ENCODE measurements at regions not wholly inside any gene's neighbourhood (a gene's known extent, or its start where the extent isn't known, plus 50 kb on each side); places are given as distances from the start of the nearest gene placed in this dataset.

DNA sequence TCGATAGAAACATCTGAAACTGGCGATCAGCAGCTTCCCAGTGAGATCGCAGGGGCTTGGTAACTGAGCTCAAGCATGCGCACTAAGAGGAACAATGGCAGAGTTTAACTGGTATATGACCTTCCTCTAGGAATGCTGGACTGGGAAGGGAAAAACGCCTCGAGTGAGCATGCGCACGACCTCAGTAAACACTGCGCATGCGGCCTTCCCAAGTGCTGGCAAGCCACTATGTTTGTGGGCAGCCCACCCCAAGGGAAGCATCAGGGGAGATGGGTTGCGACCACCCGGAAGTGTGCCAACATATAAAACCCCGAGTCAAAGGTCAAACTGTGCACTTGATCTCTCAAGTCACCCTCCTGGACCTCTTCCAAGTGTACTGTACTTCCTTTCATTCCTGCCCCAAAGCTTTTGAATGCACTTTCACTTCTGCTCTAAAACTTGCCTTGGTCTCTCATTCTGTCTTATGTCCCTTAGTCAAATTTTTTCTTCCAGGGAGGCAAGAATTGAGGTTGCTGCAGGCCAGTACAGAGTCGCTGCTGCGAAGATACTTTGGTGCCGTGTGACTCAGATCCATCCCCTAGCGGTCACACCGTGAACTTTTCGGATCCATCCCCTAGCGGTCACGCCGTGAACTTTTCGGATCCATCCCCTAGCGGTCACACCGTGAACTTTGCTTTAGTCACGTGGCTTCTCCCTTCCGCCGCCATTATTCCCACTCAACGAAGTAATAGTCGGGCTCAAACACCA is 243.3 kb downstream of the FAM43A start:
- DNase-seq (ENCODE audit: low spot score), result no peak

DNA sequence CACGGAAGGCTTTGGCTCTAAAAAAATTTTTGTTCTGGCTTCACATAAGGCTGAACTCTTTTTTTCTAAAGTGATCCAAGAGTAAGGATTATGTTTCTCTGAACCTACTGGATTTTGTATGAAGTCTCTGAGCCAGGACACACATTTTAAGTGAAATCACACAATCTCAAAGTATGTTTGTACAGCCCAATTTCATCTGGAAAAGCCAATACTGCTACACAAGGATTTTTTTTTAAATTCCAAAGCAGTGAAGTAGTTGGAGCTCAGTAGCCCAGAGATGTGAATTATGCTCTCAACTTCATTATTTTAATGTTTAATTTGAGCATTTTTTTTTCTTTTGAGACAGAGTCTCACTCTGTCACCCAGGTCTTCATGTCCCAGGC is 243.9 kb downstream of the FAM43A start:
- DNase-seq (ENCODE audit: low spot score), result no peak

DNA sequence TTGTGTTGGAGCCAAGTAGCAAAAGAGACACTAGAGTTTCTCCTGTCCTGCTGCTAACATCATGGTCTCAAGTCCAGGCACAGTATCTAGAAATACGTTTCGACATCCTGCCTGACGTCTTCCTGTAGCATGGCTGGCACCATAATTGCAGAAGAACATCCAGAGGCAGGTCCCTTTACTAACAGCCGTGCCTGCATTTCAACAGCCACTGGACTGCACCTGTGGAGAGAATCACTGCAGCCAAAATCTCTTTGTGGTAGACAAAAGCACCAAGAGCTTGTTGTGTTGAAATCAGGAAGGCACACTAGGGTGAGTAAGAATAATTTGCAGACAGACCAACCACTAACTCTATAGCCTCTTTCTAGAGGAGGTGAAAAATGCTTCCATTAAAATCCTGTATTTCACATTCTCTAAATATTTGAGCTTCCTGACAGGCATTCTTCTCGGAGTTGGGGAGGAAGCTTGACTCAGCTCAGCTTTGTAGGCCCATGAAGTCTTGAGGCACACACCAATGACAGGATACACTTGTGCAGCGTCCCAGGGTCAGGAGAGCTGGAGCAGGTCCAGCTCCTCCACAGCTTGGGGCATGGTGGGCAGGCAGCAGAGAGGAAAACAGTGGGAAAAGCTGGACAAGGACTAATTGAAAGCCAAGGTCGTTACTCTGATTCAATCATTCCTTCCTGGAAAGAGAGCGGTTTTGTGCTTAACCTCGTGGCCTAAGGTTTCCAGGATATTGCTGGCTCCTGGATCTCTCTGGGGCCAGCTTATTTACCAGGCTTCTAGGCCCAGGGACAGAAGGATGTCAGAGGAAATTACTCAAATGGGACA is 244.9 kb downstream of the FAM43A start:
- no peak for DNase-seq (ENCODE audit: low spot score)

DNA sequence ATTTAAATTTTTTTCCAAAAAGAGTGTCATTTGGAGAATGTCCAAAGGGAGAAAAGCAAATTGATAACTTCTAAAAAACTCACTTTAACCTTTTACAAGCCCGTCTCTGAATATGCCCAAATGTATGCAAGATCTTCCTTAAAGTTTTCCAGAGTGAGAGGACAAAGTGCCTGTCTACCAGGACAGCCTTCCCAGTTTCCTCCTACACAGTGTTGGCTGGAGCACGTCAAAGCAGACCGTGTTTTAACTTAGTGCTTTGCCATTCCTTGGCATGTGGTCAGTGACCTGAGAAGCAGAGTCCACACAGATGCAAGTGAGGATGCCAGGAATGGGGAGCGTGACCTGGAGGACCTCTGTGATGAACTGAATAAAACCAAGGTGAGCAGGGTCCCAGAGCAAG is 245.7 kb downstream of the FAM43A start:
- DNase-seq (ENCODE audit: low spot score), result no peak

DNA sequence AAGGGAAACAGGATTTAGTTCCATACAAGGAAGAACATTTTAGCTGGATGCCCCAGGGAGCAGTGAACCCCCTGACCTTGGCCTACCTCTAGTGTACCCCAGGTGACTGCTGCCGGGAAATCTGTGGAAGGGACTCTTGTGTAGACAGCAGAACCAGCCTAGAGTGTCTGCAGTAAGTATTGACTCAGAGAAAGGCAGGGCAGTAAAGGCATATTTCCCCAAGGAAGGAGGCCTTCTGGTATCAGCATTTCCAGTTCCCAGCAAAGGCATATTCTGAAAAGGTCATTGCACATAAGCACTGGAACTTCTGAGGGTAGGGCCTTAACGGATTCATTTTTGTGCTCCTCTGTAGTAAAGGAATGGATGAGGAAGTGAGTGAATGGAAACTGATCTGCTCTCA is 246.2 kb downstream of the FAM43A start:
- no peak for DNase-seq (ENCODE audit: low spot score)

DNA sequence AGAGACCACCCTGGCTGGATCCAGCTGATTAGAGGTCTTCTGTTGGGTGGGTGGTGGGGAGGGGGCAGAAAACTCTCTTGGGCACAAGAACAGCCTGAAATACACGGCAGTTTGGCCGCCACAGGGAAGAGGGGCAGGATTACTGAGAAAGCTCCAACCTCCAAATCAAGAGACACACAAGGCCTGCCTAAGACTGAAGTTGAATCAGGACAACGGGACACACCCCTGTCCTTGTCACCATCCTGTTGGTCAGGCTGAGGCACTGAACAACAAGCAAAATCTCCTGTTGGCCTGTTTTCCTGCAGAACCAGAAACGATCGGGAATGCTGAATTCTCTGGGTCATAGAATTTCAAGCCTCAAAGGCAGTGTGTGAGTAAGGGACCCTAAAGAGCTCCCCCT is 247.8 kb downstream of the FAM43A start:
- no peak for DNase-seq (ENCODE audit: low spot score)

DNA sequence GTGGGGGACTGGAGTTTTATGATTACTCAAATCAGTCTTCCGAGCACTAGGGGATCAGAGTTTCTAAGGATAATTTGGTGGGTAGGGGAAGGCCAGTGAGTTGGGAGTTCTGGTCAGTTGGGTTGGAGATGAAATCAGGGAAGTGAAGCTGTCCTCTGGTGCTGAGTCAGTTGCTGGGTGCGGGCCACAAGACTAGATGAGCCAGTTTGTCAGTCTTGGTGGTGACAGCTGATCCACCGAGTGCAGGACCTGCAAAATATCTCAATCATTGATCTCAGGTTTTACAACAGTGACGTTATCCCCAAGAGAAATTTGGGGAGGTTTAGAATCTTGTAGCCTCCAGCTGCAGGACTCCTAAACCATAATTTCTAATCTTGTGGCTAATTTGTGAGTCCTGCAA is 249.4 kb downstream of the FAM43A start:
- no peak for DNase-seq (ENCODE audit: low spot score)

DNA sequence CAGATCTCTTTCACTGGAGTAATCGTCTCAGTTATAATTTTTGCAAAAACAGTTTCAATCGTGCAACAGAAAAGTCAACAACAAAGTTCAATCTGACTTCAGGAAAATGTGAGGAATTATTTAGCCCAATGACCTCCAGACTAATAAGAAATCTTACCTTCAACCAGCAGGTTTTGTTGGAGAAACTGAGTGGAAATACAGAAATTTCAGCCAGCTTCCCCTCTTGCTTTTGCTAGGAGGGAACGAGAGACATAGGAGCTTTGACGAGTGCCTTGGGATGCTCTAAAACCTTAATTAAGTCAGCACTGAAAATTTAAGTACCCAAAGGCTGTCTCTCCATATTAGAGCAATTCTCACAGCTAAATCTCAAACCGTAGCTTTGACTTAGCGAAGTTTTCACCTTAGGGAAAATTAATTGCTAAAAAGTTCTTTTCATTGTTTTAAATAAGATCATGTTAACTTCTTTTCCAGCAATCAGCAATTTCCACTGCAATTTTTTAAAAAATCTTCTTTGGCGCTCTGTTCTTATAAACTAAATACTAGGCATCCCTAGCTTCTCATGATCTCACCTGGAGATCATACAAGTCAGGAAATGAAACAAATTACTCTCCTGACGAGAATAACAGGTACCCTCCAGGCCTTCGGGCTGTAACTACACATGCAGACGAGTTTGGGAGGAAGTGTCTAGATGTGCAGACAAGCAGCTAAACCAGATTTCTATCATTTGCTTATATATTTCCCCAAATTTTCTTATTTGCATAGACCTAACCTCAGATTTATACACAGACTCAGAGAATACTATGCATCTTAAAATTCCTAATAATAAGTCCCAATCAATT is 250.2 kb downstream of the FAM43A start:
- no peak for DNase-seq (ENCODE audit: low spot score)

DNA sequence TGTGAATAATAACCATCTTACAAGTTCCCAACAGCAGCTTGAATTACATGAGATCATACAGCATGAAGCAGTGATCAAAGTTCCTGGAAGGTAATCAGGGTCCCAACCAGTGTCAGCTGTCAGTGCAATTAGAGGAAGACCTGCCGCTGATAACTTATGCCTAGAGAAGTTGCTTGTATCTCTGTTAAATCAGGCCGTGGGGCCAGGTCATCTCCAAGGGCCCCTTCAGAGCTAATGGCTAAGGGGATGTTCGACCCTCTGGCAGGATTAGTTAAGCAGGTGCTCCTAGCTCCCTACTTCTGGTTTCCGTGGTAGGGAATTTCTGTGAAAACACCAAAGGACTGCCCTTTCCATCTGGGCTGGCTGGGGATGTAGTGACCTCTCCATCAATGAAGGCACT is 251.0 kb downstream of the FAM43A start:
- DNase-seq (ENCODE audit: low spot score), result no peak

DNA sequence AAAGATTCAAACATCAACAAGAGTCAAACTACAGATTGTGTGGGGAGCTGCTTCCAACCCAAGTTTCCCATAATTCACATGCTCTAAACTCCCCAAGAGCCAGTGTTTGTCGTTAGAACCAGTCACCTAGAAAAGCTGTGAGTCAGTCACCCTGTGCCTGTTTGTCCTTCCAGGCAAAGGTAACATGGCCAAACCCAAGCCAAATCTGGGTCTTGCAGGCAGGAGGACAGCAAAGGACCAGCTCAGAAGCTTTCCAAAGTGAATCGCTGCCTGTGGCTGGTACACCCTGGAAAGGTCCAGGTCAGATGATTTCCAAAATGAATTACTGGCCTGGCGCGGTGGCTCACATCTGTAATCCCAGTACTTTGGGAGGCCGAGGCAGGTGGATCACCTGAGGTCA is 251.5 kb downstream of the FAM43A start:
- DNase-seq (ENCODE audit: low spot score), result no peak

DNA sequence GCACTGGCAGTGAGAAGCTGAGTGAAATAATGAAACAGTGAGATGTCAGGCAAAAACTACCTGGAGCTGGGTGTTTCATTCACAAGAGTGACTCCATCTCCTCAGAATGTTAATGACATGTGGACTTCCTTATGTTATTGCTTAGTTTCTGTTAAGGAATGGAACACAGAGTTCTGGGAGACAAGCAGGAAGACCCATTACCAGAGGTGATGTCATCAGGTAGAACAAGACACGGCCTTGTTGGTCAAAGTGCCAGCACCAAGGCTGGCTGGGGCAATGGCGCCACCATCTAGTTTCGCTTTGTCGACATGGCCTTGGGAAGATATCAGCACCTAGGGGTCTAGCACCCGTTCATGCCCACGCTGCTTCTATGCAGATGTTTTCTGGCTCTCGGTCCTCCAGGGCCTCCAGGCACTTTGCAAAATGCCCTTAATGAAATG is 252.2 kb downstream of the FAM43A start:
- no peak for DNase-seq (ENCODE audit: low spot score)

DNA sequence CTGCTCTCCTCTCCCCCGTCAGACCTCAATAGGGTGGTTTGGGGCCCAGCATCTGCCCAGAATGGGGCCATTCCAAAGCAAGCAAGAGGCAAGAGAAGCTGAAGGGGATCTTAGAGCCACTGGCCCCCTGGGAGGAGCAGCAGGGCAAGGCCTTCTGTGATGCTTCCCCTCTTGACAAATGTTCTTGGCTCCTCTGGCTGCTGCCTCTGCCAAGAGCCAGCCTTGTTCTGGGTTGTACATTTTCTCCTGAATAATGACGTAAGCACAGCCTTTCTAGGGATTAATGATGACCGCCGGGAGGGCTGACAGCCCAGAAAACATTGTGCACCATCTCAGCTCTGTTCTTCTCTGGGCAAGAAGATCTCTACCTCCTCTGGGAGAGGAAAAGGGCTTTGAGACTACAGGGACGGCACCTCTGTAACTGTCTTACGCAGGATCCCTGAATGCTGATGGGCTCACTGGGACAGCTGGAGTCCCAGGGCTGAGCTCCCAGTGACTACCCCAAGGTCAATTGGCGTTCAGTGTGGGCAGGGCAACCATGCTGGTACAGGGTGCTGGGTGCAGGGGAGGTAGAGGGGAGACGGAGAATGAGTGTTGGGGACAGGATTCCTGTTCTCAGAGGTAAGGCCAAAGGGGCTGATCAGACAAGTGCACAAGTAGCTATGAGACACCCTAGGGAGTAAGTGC is 253.3 kb downstream of the FAM43A start:
- DNase-seq (ENCODE audit: low spot score), result no peak

DNA sequence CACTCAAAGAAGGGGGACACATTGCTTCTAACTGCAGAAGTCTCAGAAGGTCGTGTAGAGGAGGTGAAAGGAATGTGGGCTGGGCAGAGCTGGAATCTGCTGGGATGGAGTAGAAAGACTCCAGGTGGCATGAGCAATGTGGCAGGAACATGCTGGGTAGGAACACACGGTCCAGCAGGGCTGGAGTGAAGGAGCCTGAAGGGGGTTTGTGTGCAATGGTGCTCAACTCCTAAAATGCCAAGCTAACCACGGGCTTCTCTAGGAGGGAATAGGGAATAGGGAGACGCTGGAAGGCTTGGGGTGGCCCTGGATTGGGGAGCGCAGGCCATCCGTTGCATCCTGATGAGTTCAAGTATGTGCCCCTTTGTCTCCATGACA is 253.8 kb downstream of the FAM43A start:
- DNase-seq (ENCODE audit: low spot score), result no peak

DNA sequence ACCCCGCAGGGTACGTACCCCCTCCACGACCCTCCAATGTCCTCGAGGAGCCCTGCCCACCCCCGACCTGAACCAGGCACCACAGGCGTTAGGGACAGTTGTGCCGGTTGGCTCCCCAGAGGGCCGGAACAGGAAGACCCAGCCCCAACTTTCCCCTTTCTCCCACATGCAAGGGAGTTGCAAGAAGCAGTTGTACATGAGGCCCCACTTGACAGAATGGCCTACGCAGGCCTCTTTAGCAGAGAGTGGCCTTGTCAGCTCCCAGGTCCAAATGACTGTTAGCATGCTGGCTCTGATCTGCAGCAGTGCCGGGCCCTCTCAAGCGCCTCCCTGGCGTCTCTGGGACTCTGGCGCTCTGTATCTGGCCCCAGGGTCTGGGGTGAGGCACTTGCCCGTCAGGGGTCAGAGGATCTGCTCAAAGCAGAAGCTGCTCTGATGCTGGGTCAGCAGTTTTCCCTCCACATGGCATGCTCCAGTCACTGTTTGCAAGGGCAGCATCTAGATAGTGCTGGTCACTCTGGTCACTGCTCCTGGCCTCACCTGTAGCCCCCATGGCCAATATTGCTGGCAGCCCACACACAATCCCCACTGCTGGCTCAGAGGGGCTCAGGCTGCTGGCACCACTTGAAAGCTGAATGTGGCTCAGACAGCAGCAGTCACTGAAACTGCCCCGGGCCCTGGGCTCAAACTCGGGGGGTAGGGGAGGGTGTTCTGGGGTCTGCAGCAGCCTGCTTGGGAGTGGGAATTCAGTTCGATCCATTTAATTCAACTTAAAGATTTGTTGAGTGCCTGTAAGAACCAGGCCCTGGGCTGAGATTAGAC is 254.5 kb downstream of the FAM43A start:
- no peak for DNase-seq (ENCODE audit: low spot score)

DNA sequence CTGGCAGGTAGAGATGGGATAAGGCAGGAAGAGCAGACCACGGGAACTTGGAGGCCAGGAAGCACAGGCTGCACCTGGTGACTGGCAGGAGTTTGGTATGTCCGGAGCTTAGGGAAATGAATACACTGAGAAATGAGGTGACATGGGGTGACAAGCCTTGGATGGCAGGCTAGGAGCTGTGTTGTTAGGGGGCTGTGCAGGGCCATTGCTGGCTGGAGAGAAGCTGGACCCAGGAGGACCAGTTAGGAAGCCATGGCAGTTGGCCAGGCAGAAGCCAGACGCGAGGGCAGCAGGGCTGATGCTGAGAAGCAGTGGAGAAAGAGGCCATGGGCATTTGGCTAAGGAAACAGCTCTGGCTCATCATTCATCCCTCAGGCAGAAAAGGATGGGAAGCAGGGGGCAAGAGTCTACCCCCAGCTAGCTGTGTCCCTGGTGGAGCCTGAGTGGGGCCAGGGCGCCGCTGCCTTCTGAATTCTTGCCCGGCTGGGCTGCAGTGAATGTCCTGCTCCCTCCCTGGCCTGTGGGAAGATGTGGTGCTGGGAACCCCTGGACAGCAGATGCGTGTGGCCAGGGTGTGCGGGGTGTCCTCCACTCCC is 255.8 kb downstream of the FAM43A start:
- no peak for DNase-seq (ENCODE audit: low spot score)

DNA sequence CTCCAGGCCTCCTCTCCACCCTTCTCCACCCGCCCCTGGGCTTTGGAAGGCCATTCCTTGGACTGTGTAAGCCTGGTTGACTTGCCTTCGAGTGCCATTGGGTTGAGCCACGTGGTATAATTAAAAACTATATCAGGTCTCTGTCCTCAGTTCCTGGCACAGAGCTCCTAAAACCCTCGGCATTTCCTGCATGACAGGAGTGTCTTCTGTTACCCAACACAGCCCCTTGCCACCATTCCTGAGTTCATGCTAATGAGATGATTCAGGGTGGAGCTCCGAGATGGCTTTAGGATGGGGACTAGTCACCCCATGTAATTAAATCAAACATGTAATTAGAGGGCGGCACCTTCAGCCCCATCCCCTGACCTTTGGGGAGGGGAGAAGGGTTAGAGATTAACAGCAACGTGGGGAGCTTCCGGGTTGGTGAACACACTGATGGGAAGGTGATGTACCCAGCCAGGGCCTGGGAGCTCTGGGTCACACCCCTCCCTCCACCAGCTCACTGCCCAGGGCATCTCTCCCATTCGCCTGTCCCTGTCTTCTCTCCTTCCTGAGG is 256.4 kb downstream of the FAM43A start:
- DNase-seq (ENCODE audit: low spot score), result no peak

DNA sequence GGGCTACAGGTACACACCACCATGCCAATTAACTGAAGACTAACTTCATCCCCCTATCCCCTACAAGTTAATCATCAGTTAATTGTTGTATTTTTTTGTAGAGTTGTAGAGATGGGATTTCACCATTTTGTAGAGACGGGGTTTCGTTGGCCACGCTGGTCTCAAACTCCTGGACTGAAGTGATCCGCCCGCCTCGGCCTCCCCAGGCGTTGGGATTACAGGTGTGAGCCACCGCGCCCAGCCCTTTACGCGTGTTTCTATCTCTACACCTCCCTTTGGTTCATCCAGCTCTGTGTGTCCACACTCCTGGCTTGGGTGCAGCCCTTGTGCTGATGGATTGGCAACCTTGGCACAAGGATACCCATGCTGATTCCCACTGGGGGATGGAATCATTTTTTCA is 258.8 kb downstream of the FAM43A start:
- DNase-seq (ENCODE audit: low spot score), result no peak

DNA sequence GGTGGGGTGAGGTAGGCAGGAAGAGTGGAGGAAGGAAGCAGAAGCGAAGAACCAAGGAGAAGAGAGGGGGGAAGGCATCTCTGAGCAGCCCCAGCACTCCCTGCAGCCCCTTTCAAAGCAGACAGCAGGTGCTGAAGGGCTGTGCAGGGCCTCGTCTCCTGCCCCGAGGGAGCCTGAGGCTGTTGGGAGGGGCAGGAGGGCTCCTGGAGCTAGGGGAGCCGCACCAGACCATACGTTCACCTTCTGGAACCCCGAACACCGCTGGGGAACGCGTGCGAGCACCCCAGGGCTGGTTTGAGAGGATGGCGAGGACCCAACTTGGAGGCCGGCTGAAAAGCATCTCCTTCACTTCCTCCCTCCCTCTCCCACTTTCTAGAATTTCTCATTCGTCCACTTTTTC is 259.8 kb downstream of the FAM43A start:
- DNase-seq (ENCODE audit: low spot score), result no peak

DNA sequence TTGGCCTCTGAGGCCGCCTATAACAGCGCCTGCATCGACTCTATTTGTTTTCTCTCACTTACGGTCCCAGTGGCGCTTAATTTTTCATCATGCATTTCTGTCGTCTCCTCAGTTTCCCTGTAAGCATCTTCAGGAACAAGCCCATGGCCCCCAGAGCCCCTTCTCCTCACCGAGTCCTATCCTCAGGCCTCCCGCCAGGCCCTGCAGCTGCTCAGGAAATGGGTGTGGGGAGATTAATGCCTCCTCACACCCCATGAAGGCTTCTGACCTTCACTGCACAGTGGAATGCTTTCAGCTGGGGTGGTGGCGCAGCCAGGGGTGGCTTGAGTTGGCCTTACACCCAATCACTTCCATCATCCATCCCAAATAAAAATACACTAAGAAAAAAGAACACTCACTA is 260.4 kb downstream of the FAM43A start:
- no peak for DNase-seq (ENCODE audit: low spot score)

DNA sequence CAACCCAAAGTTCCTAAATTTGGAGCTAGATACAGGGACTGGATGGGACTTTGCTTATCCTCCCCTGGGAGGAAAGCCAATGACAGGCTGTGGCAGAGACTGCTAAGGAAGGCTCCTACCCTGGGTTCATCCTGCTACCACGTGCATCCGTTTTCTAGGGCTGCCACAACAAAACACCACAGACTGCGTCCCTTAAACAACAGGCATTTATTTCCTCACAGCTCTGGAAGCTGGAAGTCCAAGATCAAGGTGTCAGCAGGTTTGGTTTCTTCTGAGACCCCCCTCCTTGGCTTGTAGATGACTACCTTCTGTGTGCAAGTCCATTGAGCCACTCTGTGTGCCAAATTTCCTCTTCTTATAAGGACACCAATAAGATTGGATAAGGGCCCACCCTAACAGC is 263.9 kb downstream of the FAM43A start:
- no peak for DNase-seq (ENCODE audit: low spot score)
